IMR-90 (cell line): ENCODE measurements at regions not wholly inside any gene's neighbourhood (a gene's known extent, or its start where the extent isn't known, plus 50 kb on each side); places are given as distances from the start of the nearest gene placed in this dataset.

Experiments
- ATAC-seq: fragments of 200-7000 bp; cut with Tn5 transposase; 2 replicates; pipeline ENCODE4 v1.9.1; 2020; ENCODE audit warnings: low read depth, mild to moderate bottlenecking, moderate library complexity
- BruUV-seq: library from RNA; stranded (reverse); fragments of 400-500 nt; replicated peaks from 2 replicates; lab custom pipeline; 2021; lab: Mats Ljungman, UMichigan
- CTCF ChIA-PET: fragments of 300-600 bp; formaldehyde crosslinking; extraction: SDS; loops from one replicate; lab custom pipeline; 2021; ENCODE audit warnings: antibody characterized with exemption; lab: Yijun Ruan, JAX
- POLR2A ChIA-PET: fragments of 300-600 bp; sonication (Branson Sonifier 250); formaldehyde crosslinking; loops from one replicate; lab custom pipeline; 2022; ENCODE audit warnings: antibody characterized with exemption; ENCODE audit not compliant: unreplicated experiment; lab: Charles Lee
- DNase-seq: peaks from one replicate; pipeline ENCODE4 v3.0.0; 2013
- H2AFZ ChIP-seq: replicated peaks from 2 replicates; pipeline ENCODE3; 2013; ENCODE audit warnings: low read length, mild to moderate bottlenecking; ENCODE audit not compliant: poor library complexity
- H2AK5ac ChIP-seq: 2 replicates; pipeline ENCODE4 v1.6.1; 2013; ENCODE audit warnings: low read depth, low read length, inconsistent platforms
- H2AK9ac ChIP-seq: replicated peaks from 2 replicates; pipeline ENCODE3; 2013; ENCODE audit warnings: mild to moderate bottlenecking, low read depth, low read length, moderate library complexity; ENCODE audit not compliant: poor library complexity
- H2BK120ac ChIP-seq: 2 replicates; pipeline ENCODE4 v1.6.1; 2013; ENCODE audit warnings: low read depth, low read length, inconsistent platforms
- H2BK15ac ChIP-seq: 3 replicates; pipeline ENCODE4 v1.6.1; 2013; ENCODE audit warnings: low read depth, low read length, inconsistent platforms
- H2BK20ac ChIP-seq: 2 replicates; pipeline ENCODE4 v1.6.1; 2013; ENCODE audit warnings: low read depth, mild to moderate bottlenecking, inconsistent platforms, low read length, moderate library complexity
- H2BK5ac ChIP-seq: 2 replicates; pipeline ENCODE4 v1.6.1; 2013; ENCODE audit warnings: mild to moderate bottlenecking, low read depth, low read length, inconsistent platforms; ENCODE audit not compliant: poor library complexity, severe bottlenecking
- H3K14ac ChIP-seq: replicated peaks from 2 replicates; pipeline ENCODE4 v1.6.1; 2013; ENCODE audit warnings: low read depth, low read length, inconsistent platforms
- H3K18ac ChIP-seq: 2 replicates; pipeline ENCODE4 v1.6.1; 2013; ENCODE audit warnings: low read depth, low read length, control low read depth
- H3K23ac ChIP-seq: 2 replicates; pipeline ENCODE4 v1.6.1; 2013; ENCODE audit warnings: low read depth, low read length, inconsistent platforms
- H3K27ac ChIP-seq: 2 replicates; pipeline ENCODE4 v1.5.1; 2013; ENCODE audit warnings: mild to moderate bottlenecking, control low read depth, low read length; ENCODE audit not compliant: insufficient read depth
- H3K27me3 ChIP-seq: 2 replicates; pipeline ENCODE4 v1.6.1; 2013; ENCODE audit warnings: low read length; ENCODE audit not compliant: control insufficient read depth, insufficient read depth
- H3K36me3 ChIP-seq: 2 replicates; pipeline ENCODE4 v1.6.1; 2013; ENCODE audit warnings: low read length, mixed read lengths; ENCODE audit not compliant: control insufficient read depth, insufficient read depth
- H3K4ac ChIP-seq: 2 replicates; pipeline ENCODE4 v1.6.1; 2013; ENCODE audit warnings: low read depth, low read length, inconsistent platforms
- H3K4me1 ChIP-seq: 2 replicates; pipeline ENCODE4 v1.6.1; 2013; ENCODE audit warnings: low read length, mixed read lengths; ENCODE audit not compliant: control insufficient read depth, insufficient read depth
- H3K4me2 ChIP-seq: 2 replicates; pipeline ENCODE4 v1.6.1; 2013; ENCODE audit warnings: low read depth, mild to moderate bottlenecking, control low read depth, low read length, moderate library complexity
- H3K4me3 ChIP-seq: 2 replicates; pipeline ENCODE4 v1.5.1; 2013; ENCODE audit warnings: low read depth, mild to moderate bottlenecking, control low read depth, low read length, moderate library complexity; ENCODE audit not compliant: insufficient read depth
- H3K56ac ChIP-seq: 2 replicates; pipeline ENCODE4 v1.6.1; 2013; ENCODE audit warnings: low read length, inconsistent platforms; ENCODE audit not compliant: insufficient read depth; ENCODE audit errors: extremely low read depth
- H3K79me1 ChIP-seq, 2 experiments: 2 replicates each; pipeline ENCODE4 v1.6.1; 2013; ENCODE audit warnings: low read length in 2 of 2, inconsistent platforms in 1 of 2, low read depth in 1 of 2
- H3K9ac ChIP-seq: 2 replicates; pipeline ENCODE4 v1.6.1; 2013; ENCODE audit warnings: low read depth, low read length, control low read depth
- H3K9me1 ChIP-seq: 2 replicates; pipeline ENCODE4 v1.6.1; 2013; ENCODE audit warnings: low read length, inconsistent platforms; ENCODE audit not compliant: insufficient read depth
- H3K9me3 ChIP-seq: 2 replicates; pipeline ENCODE4 v1.6.1; 2013; ENCODE audit warnings: low read length; ENCODE audit not compliant: control insufficient read depth, insufficient read depth
- H4K20me1 ChIP-seq: 2 replicates; pipeline ENCODE4 v1.6.1; 2013; ENCODE audit warnings: low read length, inconsistent platforms; ENCODE audit not compliant: insufficient read depth
- H4K5ac ChIP-seq: 2 replicates; pipeline ENCODE4 v1.6.1; 2013; ENCODE audit warnings: mild to moderate bottlenecking, low read depth, low read length, control low read depth
- H4K8ac ChIP-seq, 2 experiments: 2 replicates each; pipeline ENCODE4 v1.6.1; 2013; ENCODE audit warnings: low read depth in 2 of 2, low read length in 2 of 2, control low read depth in 1 of 2, inconsistent platforms in 1 of 2
- H4K91ac ChIP-seq: 2 replicates; pipeline ENCODE4 v1.6.1; 2013; ENCODE audit warnings: low read depth, low read length, inconsistent platforms; ENCODE audit not compliant: insufficient read depth
- BHLHE40 ChIP-seq: fragments of 150-350 bp; IDR thresholded peaks from 2 replicates; pipeline ENCODE4 v1.6.1; 2016; ENCODE audit warnings: mild to moderate bottlenecking, low read depth, low read length
- CEBPB ChIP-seq: IDR thresholded peaks from 2 replicates; pipeline ENCODE4 v1.6.1; 2012; ENCODE audit warnings: low read depth, low read length, improper control_type of control experiment
- CHD1 ChIP-seq: IDR thresholded peaks from 2 replicates; pipeline ENCODE4 v1.6.1; 2012; ENCODE audit warnings: low read depth, low read length, improper control_type of control experiment
- CTCF ChIP-seq: conservative IDR thresholded peaks from 2 replicates; pipeline ENCODE4 v1.5.1; 2012; ENCODE audit warnings: mild to moderate bottlenecking, low read depth, low read length, improper control_type of control experiment
- ELK1 ChIP-seq: fragments of 150-350 bp; IDR thresholded peaks from 2 replicates; pipeline ENCODE4 v1.6.1; 2016; ENCODE audit warnings: low read depth, mild to moderate bottlenecking, low read length, moderate library complexity, borderline replicate concordance
- FOS ChIP-seq: fragments of 150-350 bp; IDR thresholded peaks from 2 replicates; pipeline ENCODE4 v1.6.1; 2016; ENCODE audit warnings: low read depth, low read length
- MAFK ChIP-seq: IDR thresholded peaks from 2 replicates; pipeline ENCODE4 v1.6.1; 2012; ENCODE audit warnings: low read depth, low read length, improper control_type of control experiment
- MAZ ChIP-seq: IDR thresholded peaks from 2 replicates; pipeline ENCODE4 v1.6.1; 2012; ENCODE audit warnings: low read depth, mild to moderate bottlenecking, low read length, improper control_type of control experiment, moderate library complexity, borderline replicate concordance
- MXI1 ChIP-seq: IDR thresholded peaks from 2 replicates; pipeline ENCODE4 v1.6.1; 2012; ENCODE audit warnings: low read depth, mild to moderate bottlenecking, low read length, moderate library complexity, borderline replicate concordance
- NFE2L2 ChIP-seq: fragments of 150-350 bp; IDR thresholded peaks from 2 replicates; pipeline ENCODE4 v1.6.1; 2016; ENCODE audit warnings: low read depth, mild to moderate bottlenecking, low read length
- POLR2A ChIP-seq: IDR thresholded peaks from 2 replicates; pipeline ENCODE4 v1.6.1; 2012; ENCODE audit warnings: mild to moderate bottlenecking, low read depth, low read length
- RAD21 ChIP-seq: IDR thresholded peaks from 2 replicates; pipeline ENCODE4 v1.6.1; 2012; ENCODE audit warnings: low read length, improper control_type of control experiment
- RCOR1 ChIP-seq: IDR thresholded peaks from 2 replicates; pipeline ENCODE4 v1.6.1; 2012; ENCODE audit warnings: mild to moderate bottlenecking, low read length, improper control_type of control experiment; ENCODE audit not compliant: insufficient replicate concordance
- RFX5 ChIP-seq: IDR thresholded peaks from 2 replicates; pipeline ENCODE4 v1.8.0; 2012; ENCODE audit warnings: low read depth, mild to moderate bottlenecking, low read length, moderate library complexity
- SMC3 ChIP-seq: fragments of 150-350 bp; IDR thresholded peaks from 2 replicates; pipeline ENCODE4 v1.6.1; 2016; ENCODE audit warnings: low read depth, mild to moderate bottlenecking, antibody characterized with exemption, low read length, moderate library complexity
- USF2 ChIP-seq: fragments of 150-350 bp; IDR thresholded peaks from 2 replicates; pipeline ENCODE4 v1.6.1; 2017; ENCODE audit warnings: mild to moderate bottlenecking, antibody characterized with exemption, low read length, low read depth
- WGBS, 2 experiments: methylation state at CpG; one replicate each; pipeline versions ENCODE4 v1.1.5 to v1.1.7; 2013; ENCODE audit warnings: missing lambda C conversion rate in 2 of 2; ENCODE audit not compliant: insufficient read length in 1 of 2; ENCODE audit errors: extremely low coverage in 2 of 2; 5-methylcytosine and 5-hydroxymethylcytosine counted together
- dilution Hi-C: fragments of 300-500 bp; cut with HindIII; formaldehyde crosslinking; loops from one replicate; pipeline ENCODE4 v1.14.3; 2018; ENCODE audit warnings: low sequenced_read_pairs; ENCODE audit not compliant: unreplicated experiment
- in situ Hi-C: fragments of 300-500 bp; cut with MboI; formaldehyde crosslinking; loops from 3 replicates; pipeline ENCODE4 v1.14.3; 2019; ENCODE audit warnings: low sequenced_read_pairs, inconsistent platforms, mixed read lengths
- intact Hi-C: fragments of 100-400 bp; cut with micrococcal nuclease; formaldehyde crosslinking; loops from 2 replicates; pipeline ENCODE4 v1.10.0; 2022

GRCh38 chr5:31075981-31076380, 117.5 kb upstream of the CDH6 start:
- Histone ChIP-seq H3K9ac (no peak overlapping the region), H3K56ac (no peak overlapping the region), H2AK9ac (no peak overlapping the region), H3K4me3 (no peak overlapping the region), H4K91ac (no peak overlapping the region), H3K9me1 (no peaks in the 10 kb centered on the region), H2AFZ (no peak overlapping the region), H3K18ac (no peak overlapping the region), H2AK5ac (no peak overlapping the region), H4K8ac (no peak overlapping the region), H3K4me2 (no peak overlapping the region), H2BK15ac (no peak overlapping the region), H3K14ac (no peak overlapping the region), H2BK5ac (no peak overlapping the region), H3K79me1 (no peaks in the 10 kb centered on the region), H4K20me1 (no peaks in the 10 kb centered on the region), H4K5ac (no peak overlapping the region), H3K9me3 (no peaks in the 10 kb centered on the region), H3K27me3 (no peaks in the 10 kb centered on the region), H3K36me3 (no peaks in the 10 kb centered on the region), H3K23ac (no peak overlapping the region), H3K4ac (no peak overlapping the region), H2BK20ac (no peak overlapping the region), H2BK120ac (no peak overlapping the region), H3K4me1 (no peaks in the 10 kb centered on the region), H3K27ac (no peak overlapping the region)
- WGBS, 2 experiments, result 80% methylated on average over 3 of the region's 6 CpGs; no CpG with 5 or more reads in 1 of the 2 experiments
- CTCF ChIA-PET, result no interaction called here
- dilution Hi-C loops, result no loop called here
- DNase-seq, result no peak
- no peak for TF ChIP-seq BHLHE40
- TF ChIP-seq CTCF, result no peak
- TF ChIP-seq CHD1, result no peak
- no peak for TF ChIP-seq RAD21
- no peak for TF ChIP-seq USF2
- TF ChIP-seq MXI1, result no peak
- no peak for TF ChIP-seq RFX5
- no peak for TF ChIP-seq CEBPB
- TF ChIP-seq POLR2A, result no peak
- no peak for TF ChIP-seq NFE2L2
- TF ChIP-seq SMC3, result no peak
- TF ChIP-seq FOS, result no peak
- no peak for TF ChIP-seq RCOR1
- no peak for TF ChIP-seq MAFK
- TF ChIP-seq MAZ, result no peak
- TF ChIP-seq ELK1, result no peak
- intact Hi-C loops, result no loop called here
- no peak for ATAC-seq
- in situ Hi-C loops, result no loop called here
- POLR2A ChIA-PET, result no interaction called here
- no TSS peak for BruUV-seq
